ENCODE measurements at regions not wholly inside any gene's neighbourhood (a gene's known extent, or its start where the extent isn't known, plus 50 kb on each side); places are given as distances from the start of the nearest gene placed in this dataset.

GRCh38 chr9:81344366-81344765 lies 345.0 kb downstream of the TLE1 start:
- BruUV-seq (replicated peaks): no TSS peak
- no peaks in the 10 kb centered on the region for H3K27me3 ChIP-seq (replicated peaks in 1 of 2; ENCODE audit: control insufficient read depth in 2 of 2, insufficient read depth in 2 of 2, low read length in 1 of 2)
- ATAC-seq (no peak), DNase-seq (ENCODE audit: low read depth, low spot score) (no peak), FAIRE-seq (no peak)
- no peak overlapping the region for H3K4me2 ChIP-seq (ENCODE audit: control insufficient read depth, insufficient read depth)
- ChIA-PET CTCF (interaction anchor here (0.6 kb wide), 1 partner anchor 477 kb away, joined by 3 read pairs; no protein-coding TSS in a partner anchor), POLR2A (no interaction called here), RAD21 (ENCODE audit: unreplicated experiment) (no interaction called here), SMC1A (ENCODE audit: uncharacterized antibody, unreplicated experiment) (no interaction called here)
- H3K4me3 ChIP-seq: no peak overlapping the region
- no peaks in the 10 kb centered on the region for H3K4me1 ChIP-seq (ENCODE audit: control insufficient read depth, insufficient read depth, low read length)
- 2% methylated on average over 3 of the region's 3 CpGs for WGBS (ENCODE audit: insufficient coverage, insufficient replicate concordance, low lambda C conversion rate, missing lambda C conversion rate)
- intact Hi-C loops (cut with micrococcal nuclease; ENCODE audit: unreplicated experiment) (no loop called here), in situ Hi-C loops (cut with MboI) (no loop called here)
- no peaks in the 10 kb centered on the region for H3K9me3 ChIP-seq (replicated peaks; ENCODE audit: control insufficient read depth, insufficient read depth, low read length)
- H3K9ac ChIP-seq (ENCODE audit: control insufficient read depth, insufficient read depth, low read length): no peak overlapping the region
- no peaks in the 10 kb centered on the region for H3K79me2 ChIP-seq (ENCODE audit: control insufficient read depth, insufficient read depth, low read length)
- no peaks in the 10 kb centered on the region for H4K20me1 ChIP-seq (ENCODE audit: control insufficient read depth, insufficient read depth)
- no peaks in the 10 kb centered on the region for H3K36me3 ChIP-seq (ENCODE audit: control insufficient read depth in 2 of 2, insufficient read depth in 2 of 2, low read length in 1 of 2)
- no peak overlapping the region for H2AFZ ChIP-seq (ENCODE audit: control insufficient read depth, low read depth, low read length)
- no peak overlapping the region for H3K27ac ChIP-seq (ENCODE audit: control insufficient read depth, insufficient read depth)
- no peak for TF ChIP-seq KAT2A (conservative IDR thresholded peaks at IDR 0.05; ENCODE audit: control insufficient read depth, low read depth, low read length)
- no peak for TF ChIP-seq PAX5 (IDR thresholded peaks at IDR 0.05; ENCODE audit: borderline replicate concordance, low read depth, low read length)
- no peak for TF ChIP-seq NFIC (IDR thresholded peaks at IDR 0.05; ENCODE audit: low read depth, low read length)
- TF ChIP-seq STAT3 (IDR thresholded peaks at IDR 0.05; ENCODE audit: low read depth, low read length): no peak
- no peak for TF ChIP-seq USF1 (IDR thresholded peaks at IDR 0.05; ENCODE audit: borderline replicate concordance, extremely low read length, insufficient read depth, low read depth, low read length)
- TF ChIP-seq IKZF2 (IDR thresholded peaks at IDR 0.05): no peak
- TF ChIP-seq CUX1 (IDR thresholded peaks at IDR 0.05; ENCODE audit: insufficient replicate concordance, low read depth, low read length): no peak
- TF ChIP-seq BCLAF1 (IDR thresholded peaks at IDR 0.05): no peak
- no peak for TF ChIP-seq LARP7 (IDR thresholded peaks at IDR 0.05)
- no peak for TF ChIP-seq ATF7 (IDR thresholded peaks at IDR 0.05; ENCODE audit: low read depth)
- TF ChIP-seq BACH1 (IDR thresholded peaks at IDR 0.05; ENCODE audit: borderline replicate concordance): no peak
- no peak for TF ChIP-seq RB1 (IDR thresholded peaks at IDR 0.05; ENCODE audit: borderline replicate concordance)
- no peak for TF ChIP-seq RAD51 (IDR thresholded peaks at IDR 0.05)
- no peak for TF ChIP-seq HCFC1 (IDR thresholded peaks at IDR 0.05; ENCODE audit: low read length)
- TF ChIP-seq BHLHE40 (IDR thresholded peaks at IDR 0.05; ENCODE audit: borderline replicate concordance in 1 of 2, low read depth in 2 of 2, low read length in 1 of 2): no peak

Data from GM12878 (cell line).